Stimulated activated CD4-positive, alpha-beta T cell treated with anti-CD3 and anti-CD28 coated beads, TNF-alpha, amount 100 ng/mL, for 48 hours (primary cell): ENCODE measurements at regions not wholly inside any gene's neighbourhood (a gene's known extent, or its start where the extent isn't known, plus 50 kb on each side); places are given as distances from the start of the nearest gene placed in this dataset.
"Not testable (repeated sequence)": the region's sequence is repeated elsewhere in the genome, so short reads cannot be mapped to it uniquely, and the experiment has no call there.

Experiments
- DNase-seq, 3 donors: peaks; one replicate each; pipeline ENCODE4 v3.0.0-alpha.2; 2020; ENCODE audit warnings: low read depth in 3 of 3

DNA sequence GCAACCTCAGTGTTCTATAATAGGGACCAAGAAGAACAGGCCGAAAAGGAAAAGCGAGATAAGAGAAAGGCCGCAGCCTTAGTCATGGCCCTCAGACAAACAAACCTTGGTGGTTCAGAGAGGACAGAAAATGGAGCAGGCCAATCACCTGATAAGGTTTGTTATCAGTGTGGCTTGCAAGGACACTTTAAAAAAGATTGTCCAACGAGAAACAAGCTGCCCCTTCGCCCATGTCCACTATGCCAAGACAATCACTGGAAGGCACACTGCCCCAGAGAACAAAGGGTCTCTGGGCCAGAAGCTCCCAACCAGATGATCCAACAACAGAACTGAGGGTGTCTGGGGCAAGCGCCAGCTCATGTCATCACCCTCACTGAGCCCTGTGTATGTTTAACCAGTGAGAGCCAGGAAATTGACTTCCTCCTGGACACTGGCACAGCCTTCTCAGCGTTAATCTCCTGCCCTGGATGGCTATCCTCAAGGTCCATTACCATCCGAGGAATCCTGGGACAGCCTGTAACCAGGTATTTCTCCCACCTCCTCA, 334.8 kb upstream of the SLITRK5 start:
- DNase-seq: not testable (repeated sequence)

- no peak for DNase-seq
Measured at GRCh38 chr13:87344176-87344575, 327.0 kb upstream of the SLITRK5 start.

GRCh38 chr13:87355451-87355850, 315.7 kb upstream of the SLITRK5 start:
- DNase-seq: no peak

DNA sequence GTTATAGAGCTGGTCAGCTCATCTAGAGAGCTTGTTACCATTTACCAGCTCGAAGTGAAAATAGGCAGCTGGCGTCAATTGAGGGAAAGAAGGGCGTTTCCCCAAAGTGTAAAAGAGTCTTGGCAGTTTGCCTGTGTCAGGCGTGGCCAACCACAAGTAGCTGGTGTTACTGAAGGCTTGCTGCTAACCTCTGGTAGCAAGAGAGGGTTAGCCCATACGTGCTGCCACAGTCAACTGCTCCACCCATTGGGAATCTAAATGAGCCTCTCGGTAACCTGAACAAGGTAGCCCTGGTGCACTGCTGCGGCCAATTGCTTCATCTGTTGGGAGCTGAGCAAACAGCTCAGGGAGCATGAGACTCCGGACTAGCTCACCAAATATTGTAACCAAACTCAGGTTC, 314.9 kb upstream of the SLITRK5 start:
- DNase-seq: no peak

GRCh38 chr13:87358319-87358718, 312.9 kb upstream of the SLITRK5 start:
- no peak for DNase-seq

GRCh38 chr13:87361216-87361615, 310.0 kb upstream of the SLITRK5 start:
- DNase-seq: no peak

DNA sequence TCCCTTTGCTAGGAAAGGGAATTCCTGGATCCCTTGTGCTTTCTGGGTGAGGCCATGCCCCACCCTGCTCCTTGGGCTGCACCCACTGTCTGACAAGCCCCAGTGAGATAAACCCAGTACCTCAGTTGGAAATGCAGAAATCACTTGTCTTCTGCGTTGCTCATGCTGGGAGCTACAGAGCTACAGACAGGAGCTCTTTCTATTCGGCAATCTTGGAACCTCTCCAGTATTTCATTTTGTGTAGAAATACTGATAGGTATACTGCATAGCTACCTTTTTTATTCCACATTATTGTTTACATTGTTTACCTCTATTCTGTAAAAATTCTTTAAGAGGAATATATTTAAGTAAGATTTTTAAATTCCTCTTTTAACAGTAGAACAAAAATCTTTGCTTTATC, 302.5 kb upstream of the SLITRK5 start:
- DNase-seq: no peak

DNA sequence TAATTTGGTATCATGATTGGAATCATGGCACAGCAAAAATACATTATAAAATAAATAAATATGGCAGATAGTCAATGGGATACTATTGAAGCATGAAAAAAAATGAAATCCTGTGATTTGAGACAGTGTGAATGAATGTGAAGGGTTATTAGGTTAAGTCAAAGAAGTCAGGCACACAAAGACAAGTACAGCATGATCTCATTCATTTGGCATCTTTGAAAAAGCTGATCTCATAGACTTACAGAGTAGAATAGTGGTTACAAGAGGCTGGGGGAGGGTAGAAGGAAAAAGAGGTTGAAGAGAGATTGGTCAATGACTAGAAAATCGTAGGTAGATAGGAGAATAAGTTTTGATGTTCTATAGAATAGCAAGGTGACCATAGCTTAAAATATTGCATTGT, 295.1 kb upstream of the SLITRK5 start:
- no peak for DNase-seq

DNA sequence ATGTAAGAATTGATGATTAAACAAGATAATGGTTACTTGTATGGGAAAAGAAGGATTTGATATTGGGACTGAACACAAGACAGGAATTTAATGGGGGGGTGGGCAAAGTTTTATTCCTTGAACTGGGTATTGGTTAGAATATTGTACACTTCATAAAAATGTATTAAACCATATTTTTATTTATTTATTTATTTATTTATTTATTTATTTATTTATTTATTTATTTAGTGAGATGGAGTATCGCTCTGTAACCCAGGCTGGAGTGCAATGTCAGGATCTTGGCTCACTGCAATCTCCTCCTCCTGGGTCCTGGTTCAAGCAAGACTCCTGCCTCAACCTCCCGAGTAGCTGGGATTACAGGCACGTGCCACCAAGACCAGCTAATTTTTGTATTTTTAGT, 287.1 kb upstream of the SLITRK5 start:
- no peak for DNase-seq

DNA sequence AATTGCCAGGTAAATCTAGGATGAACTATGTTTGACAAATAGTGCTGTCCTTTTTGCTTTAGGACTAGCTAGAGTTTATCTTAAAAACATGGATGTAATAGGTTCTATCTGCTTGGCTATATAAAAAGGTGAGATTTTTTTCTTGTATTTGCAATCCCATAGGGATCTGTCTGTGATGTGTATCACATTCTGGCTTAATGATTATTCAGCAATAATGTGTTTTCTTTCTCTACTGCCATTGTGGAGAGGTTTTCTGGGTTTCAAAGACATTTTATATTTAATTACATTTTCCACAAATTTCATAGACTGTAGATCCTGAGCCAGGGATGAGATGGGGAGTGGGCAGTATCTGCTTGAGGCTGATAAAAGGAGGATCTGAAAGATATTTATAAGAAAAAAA, 277.8 kb upstream of the SLITRK5 start:
- DNase-seq: no peak

GRCh38 chr13:87398047-87398446, 273.1 kb upstream of the SLITRK5 start:
- DNase-seq: no peak

DNA sequence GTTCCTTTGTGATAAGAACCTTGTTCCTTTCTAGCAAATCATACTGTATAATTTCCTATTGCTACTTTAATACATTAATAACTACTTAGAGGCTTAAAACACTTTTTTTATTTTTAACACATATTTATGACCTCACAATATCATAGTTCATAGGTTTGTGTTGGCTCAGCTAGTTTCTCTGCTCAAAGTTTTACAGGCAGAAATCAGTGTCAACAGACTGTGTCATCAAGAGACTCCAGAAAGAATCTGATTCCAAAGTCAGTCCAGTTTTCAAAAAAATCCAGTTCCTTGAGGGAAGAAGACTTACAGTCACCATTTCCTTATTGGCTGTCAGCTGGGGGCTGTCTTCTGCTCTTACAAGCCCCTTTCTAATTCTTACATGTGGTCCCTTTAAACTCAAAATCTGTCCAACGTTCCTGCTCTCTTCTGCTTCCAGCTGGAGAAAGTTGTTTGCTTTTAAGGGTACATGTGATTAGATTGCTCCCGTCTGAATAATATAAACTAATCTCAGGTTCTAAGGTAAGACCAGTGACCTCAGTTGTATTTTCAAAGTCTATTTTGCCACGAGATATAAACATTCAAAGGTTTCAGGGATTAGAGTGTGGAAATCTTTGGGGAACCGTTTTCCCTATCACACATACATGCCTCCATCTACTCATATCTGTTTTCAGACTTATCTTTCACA, 267.3 kb upstream of the SLITRK5 start:
- DNase-seq: no peak

- no peak for DNase-seq
Measured at GRCh38 chr13:87426742-87427141, 244.4 kb upstream of the SLITRK5 start.

DNA sequence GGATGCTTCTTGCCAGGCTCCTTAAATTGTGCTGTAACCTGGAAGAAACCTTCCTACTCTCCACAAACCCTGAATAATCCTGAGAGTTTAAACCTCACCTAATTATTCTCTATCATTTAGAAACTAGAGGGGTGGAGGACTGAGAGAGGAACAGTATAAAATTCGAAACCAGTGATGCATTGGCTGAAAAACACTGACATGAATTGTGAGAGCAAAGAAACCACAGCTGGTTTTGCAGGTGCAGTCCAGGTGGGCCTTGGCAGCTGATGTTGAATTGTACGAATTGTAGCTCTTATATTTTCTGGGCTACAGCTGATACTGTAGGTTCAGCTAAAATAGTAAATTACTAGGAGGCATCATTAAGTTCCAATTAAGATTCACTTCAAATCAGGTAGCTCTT, 227.0 kb upstream of the SLITRK5 start:
- no peak for DNase-seq

- DNase-seq: no peak
Measured at GRCh38 chr13:87452281-87452680, 218.9 kb upstream of the SLITRK5 start.

DNA sequence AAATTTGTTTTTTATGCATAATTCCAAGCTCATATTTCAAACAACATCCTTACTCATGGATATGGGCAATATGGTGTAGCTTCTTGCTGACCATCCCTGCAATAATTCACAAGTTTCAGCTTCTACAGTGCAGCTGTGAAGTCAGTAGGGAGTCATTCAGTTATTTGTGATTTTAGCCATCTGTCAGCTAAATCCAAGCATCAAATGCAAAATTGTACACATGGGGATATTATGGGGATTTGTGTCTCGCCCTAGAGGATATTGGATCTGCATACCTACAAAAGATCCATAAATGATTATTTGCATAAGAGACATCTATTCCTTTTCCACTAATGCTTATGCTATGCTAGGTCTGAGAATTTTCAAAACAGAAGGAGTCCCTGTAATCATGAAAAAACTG, 217.9 kb upstream of the SLITRK5 start:
- no peak for DNase-seq

DNA sequence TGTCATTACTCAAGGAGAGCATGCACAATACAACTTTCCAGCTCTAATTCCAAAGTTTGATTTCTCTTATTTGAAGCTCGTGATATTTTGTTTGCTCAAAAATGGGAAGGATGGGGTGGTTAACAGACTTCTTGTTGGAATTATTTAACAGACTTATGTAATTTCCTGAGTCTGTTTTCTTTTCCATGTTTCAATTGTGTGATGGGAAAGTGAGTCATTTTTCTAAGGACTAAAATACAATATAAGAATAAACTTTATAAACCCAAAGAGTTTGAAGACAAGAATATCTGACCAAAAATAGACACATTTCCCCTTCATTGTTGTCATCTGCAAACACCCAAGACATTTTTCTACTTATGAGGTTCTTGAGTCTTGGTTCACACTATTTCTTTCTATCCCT, 211.8 kb upstream of the SLITRK5 start:
- no peak for DNase-seq

- DNase-seq: no peak
Measured at GRCh38 chr13:87497426-87497825, 173.7 kb upstream of the SLITRK5 start.

- DNase-seq: no peak
Measured at GRCh38 chr13:87498681-87499080, 172.5 kb upstream of the SLITRK5 start.

- no peak for DNase-seq
Measured at GRCh38 chr13:87524775-87525174, 146.4 kb upstream of the SLITRK5 start.

DNA sequence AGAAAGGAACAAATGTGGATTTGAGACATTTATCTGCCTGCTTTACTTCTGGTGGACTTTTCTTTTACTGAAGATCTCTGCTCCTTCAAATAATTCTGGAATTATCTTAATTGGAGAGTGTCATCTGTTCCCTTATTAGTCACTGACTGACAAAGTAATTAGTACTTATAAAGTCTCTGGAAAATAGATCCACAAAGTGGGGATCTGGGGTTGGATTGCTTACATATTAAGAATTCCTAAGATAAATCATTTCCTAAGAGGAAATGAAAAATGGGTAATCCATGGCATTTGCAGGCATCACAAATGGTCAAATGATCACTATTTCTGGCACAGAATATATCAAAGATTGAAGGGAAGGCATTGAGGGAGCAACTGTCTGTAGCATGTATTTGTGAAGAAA, 137.4 kb upstream of the SLITRK5 start:
- DNase-seq: no peak

DNA sequence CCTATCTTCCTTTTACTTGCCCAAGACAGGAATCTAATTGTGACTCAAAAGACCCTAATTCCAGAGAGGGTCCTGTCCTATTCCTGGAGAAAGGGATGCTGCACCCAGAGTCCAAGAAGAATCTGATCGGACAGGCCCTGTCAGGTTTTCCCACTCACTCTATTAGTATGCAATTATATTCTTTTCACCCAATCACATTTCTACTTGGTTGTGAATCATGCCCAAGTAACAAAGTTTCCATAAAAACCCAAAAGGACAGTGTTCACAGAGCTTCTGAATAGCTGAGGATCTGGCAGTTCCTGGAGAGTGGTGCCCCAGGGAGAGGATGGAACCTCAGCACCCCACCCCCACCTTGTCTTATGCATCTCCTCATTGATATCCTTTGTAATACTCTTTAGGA, 135.3 kb upstream of the SLITRK5 start:
- DNase-seq: no peak

DNA sequence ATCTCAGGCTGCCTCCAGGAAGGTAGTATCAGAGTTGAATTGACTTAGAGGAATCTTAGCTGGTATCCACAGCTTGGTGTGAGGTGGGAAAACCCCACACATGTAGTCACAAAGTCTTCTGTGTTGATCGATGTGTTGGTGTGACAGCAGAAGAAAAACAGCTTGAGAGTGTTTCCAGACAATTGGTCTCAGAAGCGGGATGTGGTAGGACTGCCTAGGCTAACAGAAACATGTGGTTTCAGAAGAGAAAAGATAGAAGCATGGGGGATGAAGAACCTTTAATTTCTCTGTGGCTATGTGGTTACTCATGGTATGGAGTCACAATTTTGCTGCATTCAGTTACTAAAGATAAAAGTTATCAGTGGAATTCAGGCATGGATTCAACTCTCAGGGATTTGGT, 134.7 kb upstream of the SLITRK5 start:
- DNase-seq: no peak

DNA sequence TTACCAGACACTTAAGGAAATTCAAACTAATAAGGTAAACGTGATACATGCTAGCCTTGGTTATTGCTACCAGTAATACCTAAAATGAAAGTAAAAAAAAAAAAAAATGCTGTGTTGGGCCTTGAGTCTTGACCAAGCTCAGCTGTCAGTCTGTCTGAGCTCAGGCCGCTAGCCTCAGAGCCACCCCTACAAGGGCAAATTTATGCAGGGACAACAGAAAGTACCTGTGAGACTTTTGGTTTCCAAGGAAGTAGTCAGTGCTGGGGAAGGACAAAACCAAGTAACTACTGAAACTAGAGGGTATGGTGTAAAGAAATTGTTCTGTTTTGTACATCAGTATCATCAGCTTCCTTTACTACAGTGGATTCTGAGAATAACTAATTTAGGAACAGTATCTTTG, 134.3 kb upstream of the SLITRK5 start:
- DNase-seq: no peak
